HCT116 (cell line): ENCODE measurements at regions not wholly inside any gene's neighbourhood (a gene's known extent, or its start where the extent isn't known, plus 50 kb on each side); places are given as distances from the start of the nearest gene placed in this dataset.

Source experiments
- CTCF ChIP-seq, 3 experiments: fragments of 200-600 bp in 1 of 3; sonication (generic) in 1 of 3; IDR thresholded peaks in 2 of 3; conservative IDR thresholded peaks in 1 of 3; 2 replicates each; pipeline ENCODE4 v1.5.1; 2012 to 2017; ENCODE audit warnings: low read depth in 2 of 3, low read length in 2 of 3, antibody characterized with exemption in 1 of 3, borderline replicate concordance in 1 of 3, control low read depth in 1 of 3, mild to moderate bottlenecking in 1 of 3, mixed read lengths in 1 of 3, mixed run types in 1 of 3, moderate library complexity in 1 of 3; ENCODE audit not compliant: insufficient read depth in 1 of 3
- ELF1 ChIP-seq: IDR thresholded peaks from 2 replicates; pipeline ENCODE4 v1.6.1; 2012; ENCODE audit warnings: low read depth, borderline replicate concordance
- JUND ChIP-seq: IDR thresholded peaks from 2 replicates; pipeline ENCODE4 v1.6.1; 2012
- MAX ChIP-seq: IDR thresholded peaks from 2 replicates; pipeline ENCODE4 v1.6.1; 2012
- POLR2A ChIP-seq: IDR thresholded peaks from 2 replicates; pipeline ENCODE4 v1.7.0; 2011; ENCODE audit warnings: borderline replicate concordance; ENCODE audit not compliant: insufficient read depth, insufficient read length; ENCODE audit errors: extremely low read depth
- POLR2AphosphoS5 ChIP-seq: IDR thresholded peaks from 2 replicates; pipeline ENCODE4 v1.6.1; 2011; ENCODE audit warnings: mild to moderate bottlenecking, low read depth, low read length, moderate library complexity
- RAD21 ChIP-seq: IDR thresholded peaks from 2 replicates; pipeline ENCODE4 v1.6.1; 2012; ENCODE audit warnings: low read depth, mild to moderate bottlenecking
- YY1 ChIP-seq: IDR thresholded peaks from 2 replicates; pipeline ENCODE4 v1.6.1; 2011; ENCODE audit warnings: low read length, low read depth, moderate library complexity, mild to moderate bottlenecking; ENCODE audit not compliant: insufficient replicate concordance; ENCODE audit errors: extremely low read depth
- ZBTB33 ChIP-seq: IDR thresholded peaks from 2 replicates; pipeline ENCODE4 v1.6.1; 2011; ENCODE audit warnings: mild to moderate bottlenecking, low read length, moderate library complexity; ENCODE audit not compliant: insufficient replicate concordance; ENCODE audit errors: extremely low read depth
- ZFX ChIP-seq: fragments of 450-650 bp; IDR thresholded peaks from 2 replicates; pipeline ENCODE4 v1.6.1; 2017

GRCh38 chr6:90983462-90983861 lies 396.6 kb upstream of the MAP3K7 start:
- TF ChIP-seq YY1 (no peak), CTCF (IDR thresholded peaks at IDR 0.05 in 2 of 3, conservative IDR thresholded peaks at IDR 0.05 in 1 of 3; ENCODE audit: borderline replicate concordance in 1 of 3, insufficient read depth in 1 of 3, low read depth in 2 of 3, low read length in 2 of 3) (no peak), MAX (no peak), JUND (no peak), POLR2AphosphoS5 (no peak), ZBTB33 (no peak), ELF1 (no peak), ZFX (no peak), RAD21 (no peak), POLR2A (no peak)
